Left renal cortex interstitium (tissue), 4 donors: ENCODE measurements at regions not wholly inside any gene's neighbourhood (a gene's known extent, or its start where the extent isn't known, plus 50 kb on each side); places are given as distances from the start of the nearest gene placed in this dataset.
"Not testable (repeated sequence)": the region's sequence is repeated elsewhere in the genome, so short reads cannot be mapped to it uniquely, and the experiment has no call there.

ENCODE experiments used
- DNase-seq, 4 donors: peaks; one replicate each; pipeline ENCODE4 v3.0.0-alpha.2; 2013; ENCODE audit warnings: low read depth in 4 of 4, low spot score in 2 of 4, missing footprints in 1 of 4

GRCh38 chr1:58966103-58966916 lies 182.5 kb upstream of the JUN start:
- no peak for DNase-seq

DNA sequence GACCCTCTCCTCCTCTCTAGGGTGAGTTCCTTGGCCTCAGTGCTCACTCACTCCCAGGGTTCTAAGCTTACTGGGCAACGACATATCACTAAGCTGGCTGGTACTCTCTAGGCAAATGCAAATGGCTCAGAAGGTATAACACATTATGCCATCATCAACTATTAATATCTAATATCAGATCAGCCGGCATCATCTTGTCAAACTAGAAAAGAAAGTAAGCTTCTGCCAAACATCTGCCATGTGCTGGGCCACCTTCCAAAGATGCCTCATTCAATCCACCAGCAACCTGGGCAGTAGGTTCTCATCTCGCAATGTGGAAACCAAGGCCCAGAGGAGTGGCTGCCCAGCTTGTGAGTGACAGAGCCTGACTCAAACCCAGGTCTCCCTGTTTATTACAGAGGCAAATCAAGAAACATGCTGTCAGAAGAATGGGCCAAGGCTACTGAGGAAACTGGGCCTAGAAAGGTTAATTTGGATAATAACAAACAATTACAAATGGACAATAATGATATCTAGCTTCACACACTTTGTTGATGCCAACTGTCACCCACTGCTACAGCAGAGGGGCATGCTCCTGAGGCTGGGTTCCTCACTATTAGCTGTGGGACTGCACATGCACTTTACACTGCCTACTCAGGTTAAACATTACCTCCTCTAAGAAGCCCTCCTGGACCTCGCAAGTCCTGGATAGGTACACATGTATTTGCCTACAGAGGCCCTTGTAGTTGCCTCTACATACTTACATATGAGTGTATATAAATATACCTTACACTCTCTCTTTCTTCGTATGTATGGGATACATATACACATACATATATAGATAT lies 183.3 kb upstream of the JUN start:
- DNase-seq = no peak

GRCh38 chr1:58968360-58968952 lies 184.6 kb upstream of the JUN start:
- peak; percentile 30 to 56 (median 36) for DNase-seq

DNA sequence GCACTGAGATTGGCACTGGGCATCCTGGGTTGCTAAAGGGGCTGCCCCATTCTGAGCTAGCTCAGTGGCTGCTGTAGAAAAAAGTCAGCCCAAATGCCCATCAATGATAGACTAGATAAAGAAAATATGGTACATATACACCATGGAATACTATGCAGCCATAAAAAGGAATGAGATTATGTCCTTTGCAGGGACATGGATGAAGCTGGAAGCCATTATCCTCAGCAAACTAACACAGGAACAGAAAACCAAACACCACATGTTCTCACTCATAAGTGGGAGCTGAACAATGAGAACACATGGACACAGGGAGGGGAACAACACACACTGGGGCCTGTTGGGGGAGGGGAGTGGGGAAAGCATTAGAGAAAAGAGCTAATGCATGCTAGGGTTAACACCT lies 185.3 kb upstream of the JUN start:
- DNase-seq = not testable (repeated sequence)

DNA sequence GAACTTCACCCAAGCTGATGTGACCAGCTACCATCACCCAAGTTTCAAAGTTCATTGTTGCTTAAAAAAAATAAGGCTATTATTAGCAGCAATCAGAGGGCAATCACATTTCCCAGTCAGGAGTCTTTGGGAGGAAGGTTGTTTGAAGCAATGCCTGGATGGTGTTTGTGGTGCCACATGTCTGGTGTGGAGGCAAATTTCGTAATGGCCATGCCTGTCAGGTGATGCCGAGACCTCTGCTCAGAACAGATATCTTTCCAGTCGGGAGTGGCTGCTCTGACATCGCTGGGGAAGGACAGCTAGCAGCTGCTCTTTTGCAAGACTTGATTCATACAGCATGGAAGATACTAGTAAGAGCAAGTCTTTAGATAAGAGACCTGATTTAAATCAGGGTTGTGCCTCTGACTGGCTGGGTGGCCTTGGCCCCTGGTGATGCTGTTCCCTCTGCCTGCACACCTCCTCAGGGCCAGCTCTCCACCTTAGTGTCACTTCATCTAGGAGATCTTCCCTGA lies 187.8 kb upstream of the JUN start:
- DNase-seq = no peak

GRCh38 chr1:58975888-58976287 lies 192.0 kb upstream of the JUN start:
- DNase-seq = no peak

DNA sequence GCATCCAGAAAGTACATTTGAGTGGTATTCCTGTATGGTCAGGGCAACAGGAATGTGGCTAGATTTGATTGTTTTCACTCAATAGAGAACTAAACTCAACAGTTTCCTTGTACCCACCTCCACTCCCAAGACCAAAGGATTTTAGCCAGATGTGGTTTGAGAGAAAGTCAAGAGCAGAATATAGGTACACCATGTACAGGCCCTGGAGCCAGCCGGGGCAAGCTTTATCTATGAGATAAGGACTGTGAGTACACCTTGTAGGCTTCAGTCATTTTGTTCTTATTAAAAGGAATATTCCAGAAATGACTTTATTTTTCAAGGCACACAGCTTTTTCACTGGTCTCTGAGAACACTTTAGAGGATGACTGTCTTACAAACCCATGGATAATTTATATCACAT lies 192.4 kb upstream of the JUN start:
- DNase-seq = no peak

GRCh38 chr1:58977598-58977997 lies 193.8 kb upstream of the JUN start:
- DNase-seq = no peak

DNA sequence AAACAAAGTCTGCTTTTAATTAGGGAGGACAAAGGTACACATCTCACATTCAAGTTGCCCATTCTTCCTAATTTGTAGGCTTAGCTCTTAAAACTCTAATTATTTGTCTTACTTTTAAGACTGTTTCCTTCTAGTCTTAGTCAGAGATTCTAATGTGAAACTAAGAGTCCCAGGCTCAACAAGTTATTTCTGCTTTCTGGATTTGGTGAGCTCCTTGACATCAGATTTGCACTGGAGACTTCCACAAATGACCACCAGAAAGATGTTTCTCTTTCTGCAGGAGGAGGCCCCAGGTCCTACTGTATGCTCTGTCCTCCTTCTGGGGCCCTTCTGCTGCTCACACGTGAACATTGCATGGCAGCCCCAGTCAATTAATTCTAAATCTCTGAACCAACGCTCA lies 194.2 kb upstream of the JUN start:
- no peak for DNase-seq

GRCh38 chr1:58979086-58979485 lies 195.2 kb upstream of the JUN start:
- no peak for DNase-seq

- no peak for DNase-seq
These were observed 195.8 kb upstream of the JUN start for GRCh38 chr1:58979677-58980076.

GRCh38 chr1:58981392-58981791 lies 197.5 kb upstream of the JUN start:
- no peak for DNase-seq

DNA sequence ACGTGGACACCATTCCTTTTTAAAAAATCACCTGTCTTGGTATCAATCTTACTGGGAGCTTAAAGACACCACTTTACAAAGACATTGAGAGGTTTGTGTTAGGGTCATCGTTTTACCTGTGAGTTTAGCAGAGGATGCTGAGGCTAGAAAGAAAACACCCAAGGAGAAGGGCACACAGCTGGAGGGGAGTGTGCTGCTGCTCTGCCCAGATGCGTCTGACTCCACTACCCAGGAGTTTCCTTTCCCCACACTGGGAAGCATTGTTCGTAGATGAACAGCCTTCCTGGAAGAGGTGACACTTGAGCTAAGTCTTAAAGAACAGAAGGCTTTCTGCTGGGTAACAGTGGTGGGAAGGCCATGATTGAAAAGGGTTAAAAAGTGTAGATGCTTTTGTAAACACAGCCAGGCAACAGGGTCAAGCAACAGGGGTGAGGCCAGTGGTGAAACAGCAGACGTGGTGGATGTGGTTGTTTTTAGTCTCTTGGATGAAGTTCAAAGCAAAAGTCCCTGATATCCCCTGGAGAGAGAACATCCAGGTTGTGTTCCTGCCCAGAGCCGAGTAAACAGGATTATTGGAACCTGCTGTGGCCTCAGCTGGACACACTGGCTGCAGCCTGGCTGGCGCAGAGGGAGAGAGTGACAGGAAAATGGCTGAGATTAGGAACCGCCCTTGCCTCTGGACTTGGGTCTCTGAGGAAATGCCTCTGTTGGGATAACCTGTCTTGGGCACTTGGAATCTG lies 198.6 kb upstream of the JUN start:
- no peak for DNase-seq

GRCh38 chr1:58983162-58983561 lies 199.3 kb upstream of the JUN start:
- DNase-seq = no peak

GRCh38 chr1:58983633-58984245 lies 199.9 kb upstream of the JUN start:
- DNase-seq = no peak

DNA sequence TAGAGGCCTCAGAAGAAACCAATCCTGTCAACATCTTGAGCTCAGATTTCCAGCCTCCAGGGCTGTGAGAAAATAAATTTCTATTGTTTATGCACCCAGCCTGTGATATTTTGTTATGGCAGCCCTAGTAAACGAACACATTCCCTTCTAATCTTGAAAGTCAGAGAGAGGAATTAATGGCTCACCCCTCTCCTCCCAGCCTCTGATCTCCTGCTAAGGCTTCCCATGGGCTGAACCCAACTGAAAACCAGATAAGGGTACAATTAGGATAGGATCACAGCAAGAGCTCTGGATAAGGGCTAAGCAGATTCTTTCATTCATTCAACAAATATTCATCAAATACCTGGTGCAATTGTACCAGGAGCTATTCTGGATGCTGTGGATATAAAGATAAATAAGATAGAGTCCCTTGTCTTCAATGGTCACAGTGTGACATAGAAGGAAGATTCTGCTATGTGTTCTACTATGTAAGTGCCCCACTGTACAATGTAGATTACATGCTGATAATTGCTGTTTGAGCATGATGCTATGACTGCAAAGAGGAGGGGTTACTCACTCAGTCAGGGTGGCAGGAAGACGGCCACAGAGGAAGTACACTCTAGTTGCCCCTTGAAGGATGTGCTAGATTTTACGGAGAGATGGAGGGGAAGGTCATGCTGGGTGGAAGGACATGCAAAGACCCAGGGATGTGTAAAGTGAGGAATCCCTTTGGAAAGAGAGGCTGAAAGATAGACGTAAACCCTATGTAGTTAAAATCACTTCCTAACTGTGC lies 203.3 kb upstream of the JUN start:
- DNase-seq = no peak

GRCh38 chr1:58988752-58989151 lies 204.9 kb upstream of the JUN start:
- DNase-seq = no peak

DNA sequence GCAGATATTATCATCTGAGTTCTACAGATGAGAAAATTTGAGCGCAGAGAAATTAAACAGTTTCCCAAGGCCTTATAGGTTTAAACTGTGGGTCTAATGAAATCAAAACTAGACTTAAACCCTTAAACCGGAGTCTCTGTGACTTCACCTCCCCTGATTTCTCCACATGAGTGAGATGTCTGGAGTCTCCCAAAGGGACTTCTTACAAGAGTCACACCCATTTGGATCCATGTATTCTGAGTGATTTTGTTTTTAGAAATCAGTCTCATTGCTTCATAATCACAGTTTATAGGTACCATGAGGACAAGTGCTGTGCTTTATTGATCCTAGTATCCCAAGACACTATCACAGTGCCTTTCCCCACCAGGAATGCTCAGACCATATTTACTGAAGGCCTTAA lies 206.0 kb upstream of the JUN start:
- no peak for DNase-seq

GRCh38 chr1:58991305-58991704 lies 207.5 kb upstream of the JUN start:
- DNase-seq = no peak

DNA sequence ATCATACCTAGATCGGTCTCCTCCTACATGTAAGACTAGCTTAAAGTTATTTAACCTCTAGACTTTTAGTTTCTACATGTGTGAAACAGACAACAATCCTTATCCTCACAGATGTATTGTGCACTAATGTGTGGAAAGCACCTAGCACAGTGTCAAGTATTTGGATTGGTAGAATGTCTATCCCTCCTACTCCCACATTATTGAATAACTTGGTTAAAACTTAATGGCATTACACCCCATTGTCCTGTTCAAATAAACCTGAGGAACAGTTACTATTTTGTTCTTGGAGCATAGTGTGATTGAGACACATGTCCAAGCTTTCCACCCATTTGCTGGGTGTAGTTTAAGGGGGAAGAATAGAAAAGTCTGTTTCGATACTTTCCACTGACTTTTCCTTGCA lies 208.8 kb upstream of the JUN start:
- no peak for DNase-seq
